ENCODE measurements at regions not wholly inside any gene's neighbourhood (a gene's known extent, or its start where the extent isn't known, plus 50 kb on each side); places are given as distances from the start of the nearest gene placed in this dataset.
"Not testable (repeated sequence)": the region's sequence is repeated elsewhere in the genome, so short reads cannot be mapped to it uniquely, and the experiment has no call there.

DNA sequence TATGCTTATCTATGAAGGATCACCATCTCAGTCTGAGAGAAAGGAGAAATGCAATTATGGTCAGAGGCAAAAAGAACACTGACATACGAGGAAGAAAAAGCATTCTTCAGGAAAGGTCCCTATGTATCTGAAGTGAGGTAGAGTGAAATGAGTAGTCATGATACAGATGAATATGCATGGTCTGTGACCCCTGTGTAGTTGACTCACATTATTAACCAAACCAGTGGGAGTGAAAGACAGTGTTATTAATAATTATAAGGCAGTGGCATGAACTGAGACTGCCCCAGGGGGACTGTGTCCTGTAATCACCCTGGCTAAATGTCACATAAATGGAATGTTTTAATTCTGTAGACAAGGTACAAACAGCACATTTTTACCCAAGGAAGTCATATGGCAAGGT is 1320.2 kb upstream of the PCDH9 start:
- peaks cover 5% of the 10 kb centered on the region for H3K4me1 Mint-ChIP-seq (ENCODE audit: low read depth)
- H3K9me3 Mint-ChIP-seq (ENCODE audit: low read depth) = no peaks in the 10 kb centered on the region
- H3K27me3 Mint-ChIP-seq = no peaks in the 10 kb centered on the region
- no peak overlapping the region for H3K4me3 Mint-ChIP-seq (ENCODE audit: low read depth)
- TF ChIP-seq, protein P1, sequence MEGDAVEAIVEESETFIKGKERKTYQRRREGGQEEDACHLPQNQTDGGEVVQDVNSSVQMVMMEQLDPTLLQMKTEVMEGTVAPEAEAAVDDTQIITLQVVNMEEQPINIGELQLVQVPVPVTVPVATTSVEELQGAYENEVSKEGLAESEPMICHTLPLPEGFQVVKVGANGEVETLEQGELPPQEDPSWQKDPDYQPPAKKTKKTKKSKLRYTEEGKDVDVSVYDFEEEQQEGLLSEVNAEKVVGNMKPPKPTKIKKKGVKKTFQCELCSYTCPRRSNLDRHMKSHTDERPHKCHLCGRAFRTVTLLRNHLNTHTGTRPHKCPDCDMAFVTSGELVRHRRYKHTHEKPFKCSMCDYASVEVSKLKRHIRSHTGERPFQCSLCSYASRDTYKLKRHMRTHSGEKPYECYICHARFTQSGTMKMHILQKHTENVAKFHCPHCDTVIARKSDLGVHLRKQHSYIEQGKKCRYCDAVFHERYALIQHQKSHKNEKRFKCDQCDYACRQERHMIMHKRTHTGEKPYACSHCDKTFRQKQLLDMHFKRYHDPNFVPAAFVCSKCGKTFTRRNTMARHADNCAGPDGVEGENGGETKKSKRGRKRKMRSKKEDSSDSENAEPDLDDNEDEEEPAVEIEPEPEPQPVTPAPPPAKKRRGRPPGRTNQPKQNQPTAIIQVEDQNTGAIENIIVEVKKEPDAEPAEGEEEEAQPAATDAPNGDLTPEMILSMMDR (IDR thresholded peaks at IDR 0.05; ENCODE audit: unreplicated experiment) = no peak
- DNase-seq (ENCODE audit: low spot score, unreplicated experiment) = no peak
- no peak overlapping the region for H3K27ac Mint-ChIP-seq
- no peaks in the 10 kb centered on the region for H3K36me3 Mint-ChIP-seq (ENCODE audit: insufficient read depth)

- H3K27ac Mint-ChIP-seq = no peak overlapping the region
- TF ChIP-seq, protein P1 (IDR thresholded peaks at IDR 0.05; ENCODE audit: unreplicated experiment) = no peak
- no peaks in the 10 kb centered on the region for H3K4me1 Mint-ChIP-seq (ENCODE audit: low read depth)
- no peaks in the 10 kb centered on the region for H3K27me3 Mint-ChIP-seq
- DNase-seq (ENCODE audit: low spot score, unreplicated experiment) = no peak
- no peak overlapping the region for H3K4me3 Mint-ChIP-seq (ENCODE audit: low read depth)
- H3K36me3 Mint-ChIP-seq (ENCODE audit: insufficient read depth) = no peaks in the 10 kb centered on the region
- no peaks in the 10 kb centered on the region for H3K9me3 Mint-ChIP-seq (ENCODE audit: low read depth)
Observed at GRCh38 chr13:68540244-68540643, 1310.1 kb upstream of the PCDH9 start.

DNA sequence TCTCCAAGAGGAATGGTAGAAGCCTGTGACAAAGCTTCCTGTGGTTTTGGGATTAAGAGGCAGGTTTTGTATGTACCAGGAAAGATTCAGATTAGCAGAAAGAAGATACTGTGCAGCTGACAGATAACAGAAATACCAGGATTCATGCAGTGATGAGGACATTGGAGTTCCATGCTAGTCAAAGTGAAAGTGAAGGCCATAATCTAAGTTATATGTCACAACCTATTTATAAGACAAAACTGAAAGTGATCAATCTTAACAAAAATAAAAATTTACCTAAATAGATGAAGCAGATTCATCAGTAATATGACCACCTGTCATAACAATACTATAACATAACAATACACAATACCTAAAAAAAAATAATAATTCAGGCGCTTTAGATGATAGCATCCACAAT is 1305.2 kb upstream of the PCDH9 start:
- DNase-seq (ENCODE audit: low spot score, unreplicated experiment) = no peak
- Mint-ChIP-seq H3K27ac (no peak overlapping the region), H3K27me3 (no peaks in the 10 kb centered on the region), H3K4me1 (ENCODE audit: low read depth) (no peaks in the 10 kb centered on the region), H3K9me3 (ENCODE audit: low read depth) (no peaks in the 10 kb centered on the region), H3K4me3 (ENCODE audit: low read depth) (no peak overlapping the region), H3K36me3 (ENCODE audit: insufficient read depth) (no peaks in the 10 kb centered on the region)
- TF ChIP-seq, protein P1 (IDR thresholded peaks at IDR 0.05; ENCODE audit: unreplicated experiment) = no peak

- not testable (repeated sequence) for DNase-seq (ENCODE audit: low spot score, unreplicated experiment); H3K27ac Mint-ChIP-seq
Observed at GRCh38 chr13:68527167-68527566, 1297.0 kb upstream of the PCDH9 start.

DNA sequence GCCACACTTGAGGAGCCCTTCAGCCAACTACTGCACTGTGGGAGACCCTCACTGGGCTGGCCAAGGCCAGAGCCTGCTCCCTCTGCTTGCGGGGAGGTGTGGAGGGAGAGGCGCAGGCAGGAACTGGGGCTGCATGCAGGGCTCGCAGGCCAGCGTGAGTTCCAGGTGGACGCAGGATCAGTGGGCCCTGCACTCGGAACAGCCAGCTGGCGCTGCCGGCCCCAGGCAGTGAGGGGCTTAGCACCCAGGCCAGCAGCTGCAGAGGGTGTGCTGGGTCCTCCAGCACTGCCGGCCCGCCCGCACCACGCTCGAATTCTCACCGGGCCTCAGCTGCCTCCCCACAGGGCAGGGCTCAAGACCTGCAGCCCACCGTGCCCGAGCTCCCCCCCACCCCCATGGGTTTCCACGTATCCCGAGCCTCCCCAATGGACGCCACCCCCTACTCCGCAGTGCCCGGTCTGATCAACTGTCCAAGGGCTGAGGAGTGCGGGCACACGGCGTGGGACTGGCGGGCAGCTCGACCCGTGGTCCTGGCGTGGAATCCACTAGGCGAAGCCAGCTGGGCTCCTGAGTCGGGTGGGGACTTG is 1293.8 kb upstream of the PCDH9 start:
- Mint-ChIP-seq H3K4me3 (ENCODE audit: low read depth) (no peak overlapping the region), H3K36me3 (ENCODE audit: insufficient read depth) (no peaks in the 10 kb centered on the region), H3K27ac (no peak overlapping the region), H3K4me1 (ENCODE audit: low read depth) (no peaks in the 10 kb centered on the region), H3K27me3 (no peaks in the 10 kb centered on the region), H3K9me3 (ENCODE audit: low read depth) (peaks cover 33% of the 10 kb centered on the region)
- DNase-seq (ENCODE audit: low spot score, unreplicated experiment) = no peak
- TF ChIP-seq, protein P1 (IDR thresholded peaks at IDR 0.05; ENCODE audit: unreplicated experiment) = no peak

More at GRCh38 chr13:68527167-68527566, 1297.0 kb upstream of the PCDH9 start:
- not testable (repeated sequence) for H3K36me3 Mint-ChIP-seq (ENCODE audit: insufficient read depth); H3K4me3 Mint-ChIP-seq (ENCODE audit: low read depth); H3K27me3 Mint-ChIP-seq; H3K4me1 Mint-ChIP-seq (ENCODE audit: low read depth)
- peaks cover 33% of the 10 kb centered on the region for H3K9me3 Mint-ChIP-seq (ENCODE audit: low read depth)

DNA sequence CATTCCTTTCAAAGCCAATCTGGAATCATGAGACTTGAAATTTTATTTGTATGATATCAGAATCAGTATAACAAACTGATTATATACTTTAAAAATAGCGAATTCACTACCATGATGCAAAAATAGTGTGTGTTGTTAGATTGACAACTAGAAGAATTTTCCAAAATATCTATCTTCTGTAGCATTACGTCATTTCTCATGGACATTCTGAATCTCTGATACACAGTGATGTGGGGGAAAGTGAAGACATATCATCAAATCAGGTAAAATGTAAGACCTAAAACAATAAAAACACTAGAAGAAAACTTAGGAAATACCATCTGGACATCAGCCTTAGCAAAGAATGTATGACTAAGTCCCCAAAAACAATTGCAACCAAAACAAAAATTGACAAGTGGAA is 1292.0 kb upstream of the PCDH9 start:
- TF ChIP-seq, protein P1 (IDR thresholded peaks at IDR 0.05; ENCODE audit: unreplicated experiment) = no peak
- no peak for DNase-seq (ENCODE audit: low spot score, unreplicated experiment)
- Mint-ChIP-seq H3K4me1 (ENCODE audit: low read depth) (no peaks in the 10 kb centered on the region), H3K36me3 (ENCODE audit: insufficient read depth) (no peaks in the 10 kb centered on the region), H3K4me3 (ENCODE audit: low read depth) (no peak overlapping the region), H3K27me3 (no peaks in the 10 kb centered on the region), H3K27ac (no peak overlapping the region), H3K9me3 (ENCODE audit: low read depth) (peaks cover 22% of the 10 kb centered on the region)

Measured in progenitor cell of endocrine pancreas (in vitro differentiated cells).